ENCODE measurements at regions not wholly inside any gene's neighbourhood (a gene's known extent, or its start where the extent isn't known, plus 50 kb on each side); places are given as distances from the start of the nearest gene placed in this dataset.

DNA sequence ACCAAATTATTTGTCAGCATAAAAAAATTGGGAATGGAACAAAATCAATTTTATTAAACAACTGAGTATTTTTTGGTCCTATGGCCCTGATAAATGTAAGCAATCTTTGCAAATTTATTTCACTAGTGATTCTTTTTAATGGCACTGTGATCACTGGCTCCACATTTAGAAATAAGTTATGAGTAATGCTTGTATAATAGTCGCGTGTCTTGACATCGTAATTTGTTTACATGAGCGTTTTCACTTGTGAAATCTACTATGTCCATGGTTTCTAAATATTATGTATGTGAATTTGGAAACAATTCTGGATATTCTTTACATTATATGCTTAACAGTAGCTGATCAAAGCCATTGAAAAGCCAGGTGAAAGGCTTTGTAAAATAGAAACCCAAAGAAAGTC, 817.5 kb downstream of the EFNA5 start:
- no peak for TF ChIP-seq EZH2phosphoT487 (IDR thresholded peaks at IDR 0.05; ENCODE audit: low read depth)
- no peak for TF ChIP-seq CTCF (IDR thresholded peaks at IDR 0.05; ENCODE audit: low read depth, low read length)
- no peaks in the 10 kb centered on the region for H4K20me1 ChIP-seq (ENCODE audit: insufficient read depth, low read length)
- no peak overlapping the region for H2AFZ ChIP-seq (ENCODE audit: low read depth, low read length)
- no peak overlapping the region for H3K4me2 ChIP-seq (ENCODE audit: low read length)
- no peak overlapping the region for H3K4me3 ChIP-seq (ENCODE audit: low read length)
- no peaks in the 10 kb centered on the region for H3K27me3 ChIP-seq (ENCODE audit: low read depth, low read length)
- no peaks in the 10 kb centered on the region for H3K9me3 ChIP-seq (ENCODE audit: insufficient read depth, low read length)
- H3K9ac ChIP-seq (ENCODE audit: low read length) = no peak overlapping the region
- H3K4me1 ChIP-seq (ENCODE audit: low read length) = no peaks in the 10 kb centered on the region
- no peak overlapping the region for H3K27ac ChIP-seq (ENCODE audit: low read length)
- no peaks in the 10 kb centered on the region for H3K79me2 ChIP-seq (ENCODE audit: low read length)
- H3K36me3 ChIP-seq (replicated peaks; ENCODE audit: low read depth, low read length) = no peaks in the 10 kb centered on the region

DNA sequence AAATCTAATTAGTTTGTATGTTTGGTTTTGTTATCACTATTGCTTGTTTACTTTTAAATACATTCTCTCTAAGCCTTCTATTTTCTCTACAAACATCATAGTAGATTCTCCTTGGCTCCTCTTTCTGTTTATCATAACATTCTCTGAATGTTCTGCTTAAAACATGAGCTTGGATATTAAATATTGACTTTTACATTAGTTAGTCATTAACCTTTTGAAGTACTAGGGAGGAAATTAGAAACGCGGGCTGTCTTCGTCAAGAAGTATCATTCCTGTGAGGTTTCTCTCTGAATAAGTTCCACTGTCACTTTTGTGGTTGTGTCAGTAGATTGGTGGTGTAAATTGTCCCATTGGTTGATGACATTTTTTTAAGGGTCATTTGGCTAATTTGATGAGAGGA, 821.5 kb downstream of the EFNA5 start:
- no peak overlapping the region for H3K9ac ChIP-seq (ENCODE audit: low read length)
- no peaks in the 10 kb centered on the region for H3K9me3 ChIP-seq (ENCODE audit: insufficient read depth, low read length)
- H3K4me2 ChIP-seq (ENCODE audit: low read length) = no peak overlapping the region
- H3K36me3 ChIP-seq (replicated peaks; ENCODE audit: low read depth, low read length) = no peaks in the 10 kb centered on the region
- H3K79me2 ChIP-seq (ENCODE audit: low read length) = no peaks in the 10 kb centered on the region
- no peaks in the 10 kb centered on the region for H4K20me1 ChIP-seq (ENCODE audit: insufficient read depth, low read length)
- no peaks in the 10 kb centered on the region for H3K4me1 ChIP-seq (ENCODE audit: low read length)
- no peak overlapping the region for H2AFZ ChIP-seq (ENCODE audit: low read depth, low read length)
- H3K27me3 ChIP-seq (ENCODE audit: low read depth, low read length) = no peaks in the 10 kb centered on the region
- no peak overlapping the region for H3K4me3 ChIP-seq (ENCODE audit: low read length)
- no peak overlapping the region for H3K27ac ChIP-seq (ENCODE audit: low read length)
- TF ChIP-seq EZH2phosphoT487 (IDR thresholded peaks at IDR 0.05; ENCODE audit: low read depth) = no peak
- TF ChIP-seq CTCF (IDR thresholded peaks at IDR 0.05; ENCODE audit: low read depth, low read length) = no peak

DNA sequence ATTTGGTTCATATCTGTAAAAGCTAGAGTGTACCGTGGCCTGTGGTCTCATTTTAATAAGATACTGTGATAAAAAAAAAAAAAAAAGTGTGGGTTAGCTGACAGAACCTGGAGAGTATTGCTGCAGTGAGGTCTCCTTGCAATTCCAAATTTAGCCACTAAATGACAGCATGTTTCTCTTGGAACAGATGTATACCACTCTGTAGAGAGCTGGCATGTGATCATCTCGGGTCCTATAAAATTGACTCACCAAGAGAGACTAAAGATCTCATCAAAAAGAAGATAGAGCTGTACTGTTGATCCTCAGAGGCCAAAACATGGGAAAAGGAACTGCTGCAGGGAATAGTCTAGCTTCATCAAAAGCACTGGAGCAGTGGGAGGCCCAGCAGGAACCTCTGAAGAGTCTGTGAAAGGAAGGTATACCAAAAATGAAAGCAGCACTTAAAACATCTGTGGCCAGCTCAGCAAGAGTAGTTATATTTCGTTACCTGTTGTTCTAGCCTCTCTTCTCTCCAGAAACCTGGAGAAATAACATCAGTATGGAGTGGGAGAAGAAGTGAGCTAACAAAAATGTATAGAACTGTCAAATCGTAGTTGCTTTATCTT, 826.8 kb downstream of the EFNA5 start:
- H3K27me3 ChIP-seq (ENCODE audit: low read depth, low read length) = no peaks in the 10 kb centered on the region
- no peaks in the 10 kb centered on the region for H3K9me3 ChIP-seq (ENCODE audit: insufficient read depth, low read length)
- no peaks in the 10 kb centered on the region for H3K79me2 ChIP-seq (ENCODE audit: low read length)
- H3K36me3 ChIP-seq (replicated peaks; ENCODE audit: low read depth, low read length) = no peaks in the 10 kb centered on the region
- no peak overlapping the region for H3K4me2 ChIP-seq (ENCODE audit: low read length)
- no peak overlapping the region for H3K27ac ChIP-seq (ENCODE audit: low read length)
- no peaks in the 10 kb centered on the region for H3K4me1 ChIP-seq (ENCODE audit: low read length)
- TF ChIP-seq EZH2phosphoT487 (IDR thresholded peaks at IDR 0.05; ENCODE audit: low read depth) = no peak
- no peak; the same call in 1 of the 2 replicates for TF ChIP-seq CTCF (IDR thresholded peaks at IDR 0.05; ENCODE audit: low read depth, low read length)
- H3K9ac ChIP-seq (ENCODE audit: low read length) = no peak overlapping the region
- no peak overlapping the region for H3K4me3 ChIP-seq (ENCODE audit: low read length)
- no peak overlapping the region for H2AFZ ChIP-seq (ENCODE audit: low read depth, low read length)
- no peaks in the 10 kb centered on the region for H4K20me1 ChIP-seq (ENCODE audit: insufficient read depth, low read length)

GRCh38 chr5:106833517-106833916, 837.2 kb downstream of the EFNA5 start:
- no peak overlapping the region for H2AFZ ChIP-seq (ENCODE audit: low read depth, low read length)
- no peaks in the 10 kb centered on the region for H3K79me2 ChIP-seq (ENCODE audit: low read length)
- no peak for TF ChIP-seq EZH2phosphoT487 (IDR thresholded peaks at IDR 0.05; ENCODE audit: low read depth)
- TF ChIP-seq CTCF (IDR thresholded peaks at IDR 0.05; ENCODE audit: low read depth, low read length) = no peak
- H3K27ac ChIP-seq (ENCODE audit: low read length) = no peak overlapping the region
- no peak overlapping the region for H3K9ac ChIP-seq (ENCODE audit: low read length)
- H3K9me3 ChIP-seq (ENCODE audit: insufficient read depth, low read length) = no peaks in the 10 kb centered on the region
- H3K4me3 ChIP-seq (ENCODE audit: low read length) = no peak overlapping the region
- no peaks in the 10 kb centered on the region for H3K36me3 ChIP-seq (replicated peaks; ENCODE audit: low read depth, low read length)
- no peak overlapping the region for H3K4me2 ChIP-seq (ENCODE audit: low read length)
- H3K27me3 ChIP-seq (ENCODE audit: low read depth, low read length) = no peaks in the 10 kb centered on the region
- H4K20me1 ChIP-seq (ENCODE audit: insufficient read depth, low read length) = no peaks in the 10 kb centered on the region
- H3K4me1 ChIP-seq (ENCODE audit: low read length) = no peaks in the 10 kb centered on the region
